WERI-Rb-1 (cell line): ENCODE measurements at regions not wholly inside any gene's neighbourhood (a gene's known extent, or its start where the extent isn't known, plus 50 kb on each side); places are given as distances from the start of the nearest gene placed in this dataset.

Source experiments
- DNase-seq: peaks from one replicate; pipeline ENCODE4 v3.0.0-alpha.2; 2020
- H3K27ac ChIP-seq: fragments of 250-450 bp; sonication (Bioruptor Pico); 2 replicates; pipeline ENCODE4 v1.5.1; 2020; ENCODE audit warnings: mild to moderate bottlenecking, moderate library complexity
- H3K27me3 ChIP-seq: fragments of 250-450 bp; sonication (Bioruptor Pico); 2 replicates; pipeline ENCODE4 v1.5.1; 2021; ENCODE audit warnings: mild to moderate bottlenecking, low read depth, moderate library complexity; ENCODE audit not compliant: insufficient read depth, severe bottlenecking
- H3K36me3 ChIP-seq: fragments of 250-450 bp; sonication (Bioruptor Pico); 2 replicates; pipeline ENCODE4 v1.5.1; 2020; ENCODE audit warnings: mild to moderate bottlenecking, moderate library complexity
- H3K4me3 ChIP-seq: 2 replicates; pipeline ENCODE4 v1.5.1; 2011; ENCODE audit warnings: low read depth, mild to moderate bottlenecking, control low read depth, low read length
- H3K9me3 ChIP-seq: fragments of 250-450 bp; sonication (Bioruptor Pico); 2 replicates; pipeline ENCODE4 v1.5.1; 2021; ENCODE audit warnings: mild to moderate bottlenecking, moderate library complexity; ENCODE audit not compliant: severe bottlenecking
- TF ChIP-seq, protein P1 (sequence below): IDR thresholded peaks from 2 replicates; pipeline ENCODE4 v1.5.1; 2011; ENCODE audit warnings: low read depth, mild to moderate bottlenecking, control low read depth, inconsistent platforms, low read length

DNA sequence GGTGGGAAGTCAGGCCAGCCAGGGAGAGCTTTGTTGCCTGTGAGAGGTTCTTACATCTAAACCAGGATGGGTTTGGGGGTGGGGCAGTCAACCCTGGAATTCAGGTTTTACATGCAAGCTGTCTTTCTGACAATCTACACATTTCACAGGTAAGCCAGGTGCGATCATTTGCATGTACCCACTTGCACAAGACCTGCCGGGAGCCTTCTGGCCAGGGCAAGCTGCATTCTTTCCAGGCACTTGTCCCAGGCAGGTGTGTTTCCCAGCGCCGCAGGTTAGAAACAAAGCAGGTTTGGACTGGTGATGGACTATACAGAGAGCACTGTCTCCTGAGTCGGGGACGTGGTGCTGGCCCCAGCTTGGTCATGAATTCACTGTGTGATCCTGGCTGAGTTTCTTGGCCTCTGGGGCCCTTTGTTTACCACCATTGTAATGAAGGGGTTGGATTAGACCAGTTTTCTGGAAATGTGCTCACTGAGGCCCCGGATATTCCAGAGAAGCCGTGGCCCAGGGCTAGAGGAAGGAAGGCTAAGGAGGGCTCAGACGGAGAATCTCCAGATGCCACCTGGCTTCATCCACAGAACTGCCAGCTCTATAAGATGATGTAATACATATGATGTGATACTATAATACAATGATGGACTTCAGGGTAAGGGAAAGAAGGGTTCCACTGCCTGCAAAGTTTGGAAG is 205.2 kb upstream of the SVIL start:
- DNase-seq, result no peak
- Histone ChIP-seq H3K4me3 (no peak overlapping the region), H3K36me3 (no peaks in the 10 kb centered on the region), H3K27ac (no peak overlapping the region), H3K27me3 (no peaks in the 10 kb centered on the region), H3K9me3 (no peaks in the 10 kb centered on the region)
- TF ChIP-seq, protein P1, sequence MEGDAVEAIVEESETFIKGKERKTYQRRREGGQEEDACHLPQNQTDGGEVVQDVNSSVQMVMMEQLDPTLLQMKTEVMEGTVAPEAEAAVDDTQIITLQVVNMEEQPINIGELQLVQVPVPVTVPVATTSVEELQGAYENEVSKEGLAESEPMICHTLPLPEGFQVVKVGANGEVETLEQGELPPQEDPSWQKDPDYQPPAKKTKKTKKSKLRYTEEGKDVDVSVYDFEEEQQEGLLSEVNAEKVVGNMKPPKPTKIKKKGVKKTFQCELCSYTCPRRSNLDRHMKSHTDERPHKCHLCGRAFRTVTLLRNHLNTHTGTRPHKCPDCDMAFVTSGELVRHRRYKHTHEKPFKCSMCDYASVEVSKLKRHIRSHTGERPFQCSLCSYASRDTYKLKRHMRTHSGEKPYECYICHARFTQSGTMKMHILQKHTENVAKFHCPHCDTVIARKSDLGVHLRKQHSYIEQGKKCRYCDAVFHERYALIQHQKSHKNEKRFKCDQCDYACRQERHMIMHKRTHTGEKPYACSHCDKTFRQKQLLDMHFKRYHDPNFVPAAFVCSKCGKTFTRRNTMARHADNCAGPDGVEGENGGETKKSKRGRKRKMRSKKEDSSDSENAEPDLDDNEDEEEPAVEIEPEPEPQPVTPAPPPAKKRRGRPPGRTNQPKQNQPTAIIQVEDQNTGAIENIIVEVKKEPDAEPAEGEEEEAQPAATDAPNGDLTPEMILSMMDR, result no peak

DNA sequence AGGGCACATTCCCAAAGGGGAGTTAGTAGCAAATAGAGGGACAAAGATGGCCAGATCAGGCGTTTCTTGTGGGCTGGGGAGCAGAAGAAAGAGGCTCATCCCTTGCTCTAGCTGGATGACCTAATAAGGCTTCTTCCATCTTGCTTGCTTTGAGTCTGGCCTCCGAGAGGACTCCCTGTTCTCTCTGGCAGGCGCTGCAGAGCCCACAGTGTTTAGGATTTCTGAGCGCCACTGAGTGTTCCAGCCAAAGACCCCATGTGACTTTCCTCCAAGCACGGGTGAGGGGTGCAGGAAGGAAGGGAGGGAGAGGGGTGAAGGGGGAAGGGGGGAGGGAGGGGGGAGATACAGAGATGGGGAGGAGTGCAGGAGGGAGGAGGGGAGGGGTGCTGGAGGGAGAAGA is 203.8 kb upstream of the SVIL start:
- no peaks in the 10 kb centered on the region for H3K36me3 ChIP-seq
- TF ChIP-seq, protein P1, result no peak
- no peaks in the 10 kb centered on the region for H3K9me3 ChIP-seq
- no peak overlapping the region for H3K27ac ChIP-seq
- no peaks in the 10 kb centered on the region for H3K27me3 ChIP-seq
- DNase-seq, result no peak
- no peak overlapping the region for H3K4me3 ChIP-seq

DNA sequence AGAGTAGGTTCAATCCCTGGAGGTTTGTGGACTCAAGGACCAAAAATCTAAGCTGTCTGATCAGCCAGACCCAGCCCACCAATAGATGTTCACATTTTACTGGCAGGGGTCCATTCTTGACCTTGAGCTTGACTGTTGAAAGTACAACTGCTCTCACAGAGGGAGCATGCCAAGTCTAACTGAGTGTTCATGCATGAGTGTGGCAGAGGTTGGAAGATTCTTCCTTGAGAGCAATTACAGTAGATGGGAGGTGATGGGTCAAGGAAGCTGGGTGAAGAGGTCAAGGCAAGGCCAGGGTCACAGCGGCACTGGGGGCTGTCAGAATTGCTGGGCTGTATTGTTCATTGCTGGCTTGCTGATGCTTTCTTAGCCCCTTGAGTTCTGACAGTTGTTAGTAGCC is 202.8 kb upstream of the SVIL start:
- no peak overlapping the region for H3K4me3 ChIP-seq
- no peaks in the 10 kb centered on the region for H3K36me3 ChIP-seq
- DNase-seq, result no peak
- TF ChIP-seq, protein P1, result no peak
- no peak overlapping the region for H3K27ac ChIP-seq
- H3K9me3 ChIP-seq, result no peaks in the 10 kb centered on the region
- no peaks in the 10 kb centered on the region for H3K27me3 ChIP-seq

DNA sequence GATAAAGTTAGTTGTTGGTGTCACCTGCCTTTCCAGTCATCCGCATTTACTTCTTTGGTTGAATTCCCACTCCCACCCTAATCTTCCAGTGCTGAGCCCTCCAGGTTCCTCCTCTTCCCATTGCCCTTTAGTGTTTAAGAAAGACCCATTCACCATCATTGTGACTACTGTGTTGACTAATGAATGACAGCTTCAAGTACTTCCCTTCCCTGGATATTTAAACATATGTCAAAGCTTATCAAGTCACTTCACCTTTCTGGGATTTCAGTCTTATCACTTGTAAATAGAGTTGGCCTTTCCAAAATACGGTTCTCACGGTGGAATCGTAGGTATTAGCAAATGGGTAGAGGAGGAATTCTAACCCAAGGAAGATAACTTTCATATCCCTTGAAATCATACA is 201.6 kb upstream of the SVIL start:
- no peaks in the 10 kb centered on the region for H3K9me3 ChIP-seq
- TF ChIP-seq, protein P1, result no peak
- H3K27ac ChIP-seq, result no peak overlapping the region
- no peaks in the 10 kb centered on the region for H3K27me3 ChIP-seq
- H3K4me3 ChIP-seq, result no peak overlapping the region
- no peaks in the 10 kb centered on the region for H3K36me3 ChIP-seq
- DNase-seq, result no peak

DNA sequence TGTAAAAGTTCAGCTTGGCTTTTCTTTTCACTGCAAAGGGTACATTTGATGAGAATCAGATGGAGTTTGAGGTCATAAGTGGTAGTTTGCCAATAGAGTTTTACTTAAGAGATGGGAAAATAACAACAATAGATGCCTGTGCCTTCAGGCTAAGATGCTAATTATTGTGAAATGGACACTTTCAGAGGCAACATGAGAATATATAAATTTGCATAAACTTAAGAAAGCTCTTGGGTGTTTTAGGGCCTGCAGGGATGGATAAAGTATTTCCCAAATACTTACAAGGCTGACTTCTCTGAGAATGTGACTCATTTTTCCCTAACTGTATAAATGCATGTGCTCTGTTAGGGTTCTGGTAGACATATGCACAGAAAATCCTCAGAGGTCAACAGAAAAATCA is 200.3 kb upstream of the SVIL start:
- Histone ChIP-seq H3K9me3 (no peaks in the 10 kb centered on the region), H3K27ac (no peak overlapping the region), H3K36me3 (no peaks in the 10 kb centered on the region), H3K4me3 (no peak overlapping the region), H3K27me3 (no peaks in the 10 kb centered on the region)
- TF ChIP-seq, protein P1, result no peak
- no peak for DNase-seq
